GM12872 (cell line): ENCODE measurements at regions not wholly inside any gene's neighbourhood (a gene's known extent, or its start where the extent isn't known, plus 50 kb on each side); places are given as distances from the start of the nearest gene placed in this dataset.
A peak's percentile ranks its signal among the peaks of the same experiment; 100 is the strongest.

Source experiments
- CTCF ChIP-seq: IDR thresholded peaks from 3 replicates; pipeline ENCODE4 v1.5.1; 2011; ENCODE audit warnings: low read depth, mild to moderate bottlenecking, low read length, moderate library complexity; ENCODE audit not compliant: insufficient read depth

GRCh38 chr17:79408251-79408650, 202.6 kb downstream of the RBFOX3 start:
- TF ChIP-seq CTCF: no peak

- TF ChIP-seq CTCF: no peak
Observed at GRCh38 chr17:79407385-79407784, 203.5 kb downstream of the RBFOX3 start.

- TF ChIP-seq CTCF: no peak
Observed at GRCh38 chr17:79406316-79406715, 204.5 kb downstream of the RBFOX3 start.

- no peak for TF ChIP-seq CTCF
Observed at GRCh38 chr17:79405823-79406222, 205.0 kb downstream of the RBFOX3 start.

- TF ChIP-seq CTCF: no peak
Observed at GRCh38 chr17:79404136-79404911, 206.5 kb downstream of the RBFOX3 start.

GRCh38 chr17:79401704-79402674, 208.9 kb downstream of the RBFOX3 start:
- no peak for TF ChIP-seq CTCF

- TF ChIP-seq CTCF: peak; percentile 95
Observed at GRCh38 chr17:79400989-79401703, 209.7 kb downstream of the RBFOX3 start.
